ENCODE measurements at regions not wholly inside any gene's neighbourhood (a gene's known extent, or its start where the extent isn't known, plus 50 kb on each side); places are given as distances from the start of the nearest gene placed in this dataset.

GRCh38 chr5:42887097-42887496 lies 75.4 kb upstream of the SELENOP start:
- H3K4me1 ChIP-seq (ENCODE audit: insufficient read depth, poor library complexity, severe bottlenecking): peaks cover 13% of the 10 kb centered on the region
- H3K27me3 ChIP-seq (ENCODE audit: insufficient read depth, poor library complexity, severe bottlenecking): no peaks in the 10 kb centered on the region
- peak overlapping the region; percentile 11 for H3K27ac ChIP-seq (ENCODE audit: poor library complexity, severe bottlenecking)
- no peak overlapping the region for H3K4me3 ChIP-seq (ENCODE audit: severe bottlenecking)
- no peaks in the 10 kb centered on the region for H3K9me3 ChIP-seq (ENCODE audit: severe bottlenecking)
- DNase-seq (ENCODE audit: low spot score): no peak
- peak; percentile 80 for ATAC-seq (ENCODE audit: low read depth)
- TF ChIP-seq, protein P1, sequence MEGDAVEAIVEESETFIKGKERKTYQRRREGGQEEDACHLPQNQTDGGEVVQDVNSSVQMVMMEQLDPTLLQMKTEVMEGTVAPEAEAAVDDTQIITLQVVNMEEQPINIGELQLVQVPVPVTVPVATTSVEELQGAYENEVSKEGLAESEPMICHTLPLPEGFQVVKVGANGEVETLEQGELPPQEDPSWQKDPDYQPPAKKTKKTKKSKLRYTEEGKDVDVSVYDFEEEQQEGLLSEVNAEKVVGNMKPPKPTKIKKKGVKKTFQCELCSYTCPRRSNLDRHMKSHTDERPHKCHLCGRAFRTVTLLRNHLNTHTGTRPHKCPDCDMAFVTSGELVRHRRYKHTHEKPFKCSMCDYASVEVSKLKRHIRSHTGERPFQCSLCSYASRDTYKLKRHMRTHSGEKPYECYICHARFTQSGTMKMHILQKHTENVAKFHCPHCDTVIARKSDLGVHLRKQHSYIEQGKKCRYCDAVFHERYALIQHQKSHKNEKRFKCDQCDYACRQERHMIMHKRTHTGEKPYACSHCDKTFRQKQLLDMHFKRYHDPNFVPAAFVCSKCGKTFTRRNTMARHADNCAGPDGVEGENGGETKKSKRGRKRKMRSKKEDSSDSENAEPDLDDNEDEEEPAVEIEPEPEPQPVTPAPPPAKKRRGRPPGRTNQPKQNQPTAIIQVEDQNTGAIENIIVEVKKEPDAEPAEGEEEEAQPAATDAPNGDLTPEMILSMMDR (IDR thresholded peaks at IDR 0.05; ENCODE audit: poor library complexity, severe bottlenecking): no peak
- no peaks in the 10 kb centered on the region for H3K36me3 ChIP-seq (ENCODE audit: low read depth)

DNA sequence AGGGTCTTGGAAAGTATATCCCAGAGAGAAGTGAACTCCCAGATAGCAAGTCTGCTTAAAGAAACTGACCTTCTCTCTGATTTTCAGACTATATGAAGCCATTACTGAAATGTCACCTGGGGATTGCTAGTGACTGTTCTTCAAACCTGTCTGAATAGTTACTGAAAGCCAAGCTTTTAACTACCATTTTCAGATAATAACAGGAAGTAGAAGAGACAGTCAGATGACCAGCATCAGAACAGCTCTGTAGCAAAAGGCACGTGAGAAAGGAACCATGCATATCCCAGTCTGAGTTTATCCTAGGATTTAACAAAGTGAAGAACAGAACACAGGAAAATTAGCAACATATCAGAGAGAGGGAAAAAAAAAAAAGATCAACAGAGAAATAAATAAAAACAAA lies 74.9 kb upstream of the SELENOP start:
- Histone ChIP-seq H3K4me3 (ENCODE audit: severe bottlenecking) (no peak overlapping the region), H3K9me3 (ENCODE audit: severe bottlenecking) (no peaks in the 10 kb centered on the region), H3K4me1 (ENCODE audit: insufficient read depth, poor library complexity, severe bottlenecking) (peaks cover 13% of the 10 kb centered on the region), H3K27ac (ENCODE audit: poor library complexity, severe bottlenecking) (peak overlapping the region; percentile 11), H3K27me3 (ENCODE audit: insufficient read depth, poor library complexity, severe bottlenecking) (no peaks in the 10 kb centered on the region), H3K36me3 (ENCODE audit: low read depth) (no peaks in the 10 kb centered on the region)
- no peak for ATAC-seq (ENCODE audit: low read depth)
- no peak for DNase-seq (ENCODE audit: low spot score)
- TF ChIP-seq, protein P1 (IDR thresholded peaks at IDR 0.05; ENCODE audit: poor library complexity, severe bottlenecking): no peak

GRCh38 chr5:42884326-42884725 lies 72.6 kb upstream of the SELENOP start:
- H3K4me3 ChIP-seq (ENCODE audit: severe bottlenecking): no peak overlapping the region

GRCh38 chr5:42881416-42882117 lies 69.9 kb upstream of the SELENOP start:
- H3K27ac ChIP-seq (ENCODE audit: poor library complexity, severe bottlenecking): no peak overlapping the region
- no peaks in the 10 kb centered on the region for H3K36me3 ChIP-seq (ENCODE audit: low read depth)
- H3K27me3 ChIP-seq (ENCODE audit: insufficient read depth, poor library complexity, severe bottlenecking): no peaks in the 10 kb centered on the region
- H3K4me3 ChIP-seq (ENCODE audit: severe bottlenecking): no peak overlapping the region
- TF ChIP-seq, protein P1 (IDR thresholded peaks at IDR 0.05; ENCODE audit: poor library complexity, severe bottlenecking): no peak
- ATAC-seq (ENCODE audit: low read depth): no peak
- no peak for DNase-seq (ENCODE audit: low spot score)
- H3K9me3 ChIP-seq (ENCODE audit: severe bottlenecking): no peaks in the 10 kb centered on the region
- peaks cover under 1% of the 10 kb centered on the region for H3K4me1 ChIP-seq (ENCODE audit: insufficient read depth, poor library complexity, severe bottlenecking)

More at GRCh38 chr5:42884326-42884725, 72.6 kb upstream of the SELENOP start:
- Histone ChIP-seq H3K36me3 (ENCODE audit: low read depth) (no peaks in the 10 kb centered on the region), H3K27ac (ENCODE audit: poor library complexity, severe bottlenecking) (no peak overlapping the region), H3K27me3 (ENCODE audit: insufficient read depth, poor library complexity, severe bottlenecking) (no peaks in the 10 kb centered on the region), H3K9me3 (ENCODE audit: severe bottlenecking) (no peaks in the 10 kb centered on the region), H3K4me1 (ENCODE audit: insufficient read depth, poor library complexity, severe bottlenecking) (peaks cover 13% of the 10 kb centered on the region)
- DNase-seq (ENCODE audit: low spot score): no peak
- ATAC-seq (ENCODE audit: low read depth): no peak
- TF ChIP-seq, protein P1 (IDR thresholded peaks at IDR 0.05; ENCODE audit: poor library complexity, severe bottlenecking): no peak

DNA sequence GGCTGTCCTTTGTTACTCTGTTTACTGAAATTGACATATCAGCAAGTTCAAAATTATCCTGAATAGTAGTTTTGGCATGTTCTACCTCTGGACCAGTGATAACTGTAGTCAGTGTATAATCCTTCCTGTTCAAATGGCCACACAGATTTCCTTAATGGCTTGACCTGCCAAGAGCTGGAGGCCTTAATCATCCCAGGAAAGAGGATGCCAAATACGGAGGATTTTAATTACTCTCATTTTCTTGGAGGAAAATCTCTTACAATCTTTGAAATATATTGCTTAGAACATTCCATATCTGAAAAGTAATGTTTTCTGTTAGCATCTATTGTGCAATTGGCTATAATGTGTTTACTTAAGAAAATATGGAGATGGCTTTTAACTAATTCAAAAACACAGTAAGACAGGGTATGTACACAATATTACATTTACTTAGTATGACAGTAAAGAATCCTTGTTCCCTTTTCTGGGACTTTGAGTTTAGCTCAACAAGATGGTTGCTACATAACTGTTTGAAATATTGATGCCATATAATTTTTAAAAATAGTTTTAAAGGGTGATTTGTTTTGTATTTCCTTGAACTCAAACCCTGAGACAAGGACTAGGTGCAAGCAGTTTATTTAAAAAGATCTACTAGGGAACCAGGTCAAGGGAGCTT lies 68.9 kb upstream of the SELENOP start:
- no peaks in the 10 kb centered on the region for H3K36me3 ChIP-seq (ENCODE audit: low read depth)
- no peak overlapping the region for H3K4me3 ChIP-seq (ENCODE audit: severe bottlenecking)
- TF ChIP-seq, protein P1 (IDR thresholded peaks at IDR 0.05; ENCODE audit: poor library complexity, severe bottlenecking): no peak
- no peaks in the 10 kb centered on the region for H3K27me3 ChIP-seq (ENCODE audit: insufficient read depth, poor library complexity, severe bottlenecking)
- ATAC-seq (ENCODE audit: low read depth) (no peak), DNase-seq (ENCODE audit: low spot score) (no peak)
- no peak overlapping the region for H3K27ac ChIP-seq (ENCODE audit: poor library complexity, severe bottlenecking)
- no peaks in the 10 kb centered on the region for H3K4me1 ChIP-seq (ENCODE audit: insufficient read depth, poor library complexity, severe bottlenecking)
- H3K9me3 ChIP-seq (ENCODE audit: severe bottlenecking): no peaks in the 10 kb centered on the region

Data from RWPE2 (cell line).